ENCODE measurements at regions not wholly inside any gene's neighbourhood (a gene's known extent, or its start where the extent isn't known, plus 50 kb on each side); places are given as distances from the start of the nearest gene placed in this dataset.
"Not testable (repeated sequence)": the region's sequence is repeated elsewhere in the genome, so short reads cannot be mapped to it uniquely, and the experiment has no call there.

DNA sequence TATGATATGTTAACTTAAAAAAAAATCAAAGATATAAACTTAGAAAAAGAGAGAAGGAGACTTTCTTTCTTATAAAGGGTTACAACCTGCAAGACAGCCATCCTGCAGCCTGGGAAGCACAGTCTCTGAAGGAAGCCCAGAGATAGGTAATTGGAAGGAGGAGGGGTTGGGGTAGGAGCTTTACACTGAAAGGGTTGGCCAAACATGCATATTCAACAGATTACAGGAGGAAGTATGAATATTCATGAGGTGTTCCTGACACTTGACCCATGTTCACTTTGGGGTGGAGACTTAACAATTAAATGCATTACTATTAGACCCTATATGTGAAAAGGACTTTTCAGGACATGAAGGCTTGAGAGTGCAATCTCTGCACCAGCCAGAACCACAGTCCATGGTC is 71.7 kb upstream of the CDH2 start:
- Histone ChIP-seq H3K4me3 (no peak overlapping the region), H3K9me3 (ENCODE audit: low read depth) (no peaks in the 10 kb centered on the region), H3K4me1 (ENCODE audit: low read depth) (no peaks in the 10 kb centered on the region), H3K36me3 (no peaks in the 10 kb centered on the region), H3K27ac (no peak overlapping the region), H3K27me3 (no peaks in the 10 kb centered on the region)
- no peak for DNase-seq (ENCODE audit: low read depth in 1 of 2, low spot score in 1 of 2)
- TF ChIP-seq, protein P1, sequence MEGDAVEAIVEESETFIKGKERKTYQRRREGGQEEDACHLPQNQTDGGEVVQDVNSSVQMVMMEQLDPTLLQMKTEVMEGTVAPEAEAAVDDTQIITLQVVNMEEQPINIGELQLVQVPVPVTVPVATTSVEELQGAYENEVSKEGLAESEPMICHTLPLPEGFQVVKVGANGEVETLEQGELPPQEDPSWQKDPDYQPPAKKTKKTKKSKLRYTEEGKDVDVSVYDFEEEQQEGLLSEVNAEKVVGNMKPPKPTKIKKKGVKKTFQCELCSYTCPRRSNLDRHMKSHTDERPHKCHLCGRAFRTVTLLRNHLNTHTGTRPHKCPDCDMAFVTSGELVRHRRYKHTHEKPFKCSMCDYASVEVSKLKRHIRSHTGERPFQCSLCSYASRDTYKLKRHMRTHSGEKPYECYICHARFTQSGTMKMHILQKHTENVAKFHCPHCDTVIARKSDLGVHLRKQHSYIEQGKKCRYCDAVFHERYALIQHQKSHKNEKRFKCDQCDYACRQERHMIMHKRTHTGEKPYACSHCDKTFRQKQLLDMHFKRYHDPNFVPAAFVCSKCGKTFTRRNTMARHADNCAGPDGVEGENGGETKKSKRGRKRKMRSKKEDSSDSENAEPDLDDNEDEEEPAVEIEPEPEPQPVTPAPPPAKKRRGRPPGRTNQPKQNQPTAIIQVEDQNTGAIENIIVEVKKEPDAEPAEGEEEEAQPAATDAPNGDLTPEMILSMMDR (IDR thresholded peaks at IDR 0.05; ENCODE audit: low read depth, low read length), result no peak

- not testable (repeated sequence) for H3K9me3 ChIP-seq (ENCODE audit: low read depth); H3K27me3 ChIP-seq; H3K4me1 ChIP-seq (ENCODE audit: low read depth); H3K4me3 ChIP-seq; H3K36me3 ChIP-seq; DNase-seq (ENCODE audit: low read depth in 1 of 2, low spot score in 1 of 2); H3K27ac ChIP-seq
Observed at GRCh38 chr18:28240626-28241025, 63.7 kb upstream of the CDH2 start.

DNA sequence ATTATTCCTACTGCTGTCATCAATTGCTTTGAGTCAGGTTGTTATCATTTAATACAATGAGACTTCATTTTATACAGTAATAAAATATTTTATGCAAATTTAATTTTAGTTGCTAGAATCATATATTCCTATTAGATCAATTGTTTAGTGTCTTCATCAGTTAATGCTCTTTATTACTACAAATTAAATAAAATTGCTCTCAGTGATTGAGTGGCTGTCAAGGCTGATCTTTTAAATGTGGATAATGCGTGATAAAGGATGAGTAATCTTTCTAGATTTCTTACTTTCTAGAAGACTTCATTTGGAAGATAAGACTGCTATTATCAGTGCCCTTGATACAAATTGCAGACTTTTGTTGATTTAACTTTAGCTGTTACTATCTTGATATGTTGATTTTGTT is 59.6 kb upstream of the CDH2 start:
- DNase-seq (ENCODE audit: low read depth in 1 of 2, low spot score in 1 of 2), result no peak
- TF ChIP-seq, protein P1 (IDR thresholded peaks at IDR 0.05; ENCODE audit: low read depth, low read length), result no peak

More for the DNA sequence above, 59.6 kb upstream of the CDH2 start:
- H3K27ac ChIP-seq, result no peak overlapping the region
- H3K9me3 ChIP-seq (ENCODE audit: low read depth), result no peaks in the 10 kb centered on the region
- H3K4me1 ChIP-seq (ENCODE audit: low read depth), result no peaks in the 10 kb centered on the region
- no peak overlapping the region for H3K4me3 ChIP-seq
- no peaks in the 10 kb centered on the region for H3K36me3 ChIP-seq
- H3K27me3 ChIP-seq, result no peaks in the 10 kb centered on the region
